ENCODE measurements at regions not wholly inside any gene's neighbourhood (a gene's known extent, or its start where the extent isn't known, plus 50 kb on each side); places are given as distances from the start of the nearest gene placed in this dataset.

- Histone ChIP-seq H3K36me3 (no peaks in the 10 kb centered on the region), H3K4me1 (no peaks in the 10 kb centered on the region), H3K9me3 (no peaks in the 10 kb centered on the region), H3K4me3 (no peak overlapping the region), H3K27ac (no peak overlapping the region), H3K27me3 (no peaks in the 10 kb centered on the region)
- FAIRE-seq (no peak), DNase-seq (no peak), ATAC-seq (no peak)
- intact Hi-C loops (cut with DNase I), result no loop called here
- TF ChIP-seq CTCF (IDR thresholded peaks at IDR 0.05), result no peak
- WGBS, 2 donors, result 75 to 90% methylated on average over 4 of the region's 4 CpGs
Observed at GRCh38 chr18:73007915-73008308, 140.1 kb upstream of the NETO1 start.

DNA sequence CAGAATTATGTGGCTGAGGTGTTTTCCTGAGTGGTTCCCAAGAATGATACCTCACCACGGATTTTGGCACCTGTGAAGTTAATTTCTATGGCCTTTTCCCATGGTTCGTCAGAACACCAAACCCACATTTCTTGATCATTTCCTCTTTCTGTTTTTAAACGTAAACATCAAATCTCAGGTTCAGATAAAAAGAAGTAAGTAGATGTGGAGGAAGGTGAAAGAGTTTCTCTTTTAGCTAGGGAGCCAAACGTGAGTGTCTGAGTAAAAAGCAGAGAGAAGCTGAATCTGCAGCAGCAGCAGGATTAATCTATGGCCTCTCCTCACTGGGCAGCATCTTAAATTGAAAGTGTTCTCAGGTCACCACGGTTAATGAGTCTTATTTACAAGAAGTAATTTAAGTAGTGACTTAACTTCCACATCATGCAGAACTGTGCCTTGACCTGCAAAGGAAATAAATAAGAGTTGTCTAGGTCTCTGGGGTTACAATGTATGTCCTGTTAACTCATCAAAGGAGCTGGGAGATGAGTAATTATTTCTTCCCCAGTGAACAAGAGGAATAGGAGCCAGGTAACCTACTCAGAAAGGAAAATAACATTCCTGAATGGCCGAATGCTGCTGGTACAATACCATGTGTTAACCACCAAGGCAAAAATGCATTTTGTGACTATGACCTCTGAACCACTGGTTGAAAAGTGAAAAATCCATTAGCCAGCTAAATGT, 139.6 kb upstream of the NETO1 start:
- 39 to 42% methylated on average over 6 of the region's 6 CpGs for WGBS, 2 donors
- TF ChIP-seq CTCF (IDR thresholded peaks at IDR 0.05), result no peak
- Histone ChIP-seq H3K27me3 (no peaks in the 10 kb centered on the region), H3K27ac (no peak overlapping the region), H3K4me1 (no peaks in the 10 kb centered on the region), H3K9me3 (no peaks in the 10 kb centered on the region), H3K4me3 (no peak overlapping the region), H3K36me3 (no peaks in the 10 kb centered on the region)
- intact Hi-C loops (cut with DNase I), result no loop called here
- FAIRE-seq (no peak), DNase-seq (no peak), ATAC-seq (no peak)

GRCh38 chr18:73006331-73006730, 138.5 kb upstream of the NETO1 start:
- Histone ChIP-seq H3K4me1 (no peaks in the 10 kb centered on the region), H3K27me3 (no peaks in the 10 kb centered on the region), H3K36me3 (no peaks in the 10 kb centered on the region), H3K9me3 (no peaks in the 10 kb centered on the region), H3K4me3 (no peak overlapping the region), H3K27ac (no peak overlapping the region)
- intact Hi-C loops (cut with DNase I), result no loop called here
- no peak for DNase-seq
- no peak for TF ChIP-seq CTCF (IDR thresholded peaks at IDR 0.05)
- FAIRE-seq, result no peak
- ATAC-seq, result no peak
- WGBS, 2 donors, result 36 to 43% methylated on average over 3 of the region's 3 CpGs

DNA sequence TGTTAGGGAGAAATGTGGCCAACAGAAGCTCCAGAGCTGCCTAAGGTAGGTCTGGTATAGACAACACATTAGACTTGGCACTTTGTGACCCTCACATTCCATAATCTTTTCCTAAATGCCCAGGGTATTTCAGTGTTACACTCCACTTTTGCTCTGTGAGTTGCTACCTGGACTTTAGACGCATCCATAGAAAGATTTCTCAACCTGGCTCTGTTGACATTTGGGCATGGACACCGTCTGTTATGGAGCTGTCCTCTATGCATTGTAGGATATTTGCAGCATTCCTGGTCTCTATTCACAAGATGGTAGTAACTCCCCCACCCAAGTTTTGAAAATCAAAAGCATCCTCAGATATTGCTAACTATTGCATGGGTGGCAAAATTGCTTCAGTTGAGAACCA, 136.5 kb upstream of the NETO1 start:
- no peaks in the 10 kb centered on the region for H3K9me3 ChIP-seq
- intact Hi-C loops (cut with DNase I), result no loop called here
- 61 to 75% methylated on average over 2 of the region's 2 CpGs for WGBS, 2 donors
- DNase-seq (no peak), FAIRE-seq (no peak), ATAC-seq (no peak)
- TF ChIP-seq CTCF (IDR thresholded peaks at IDR 0.05), result no peak
- H3K27me3 ChIP-seq, result no peaks in the 10 kb centered on the region
- no peaks in the 10 kb centered on the region for H3K36me3 ChIP-seq
- H3K4me3 ChIP-seq, result no peak overlapping the region
- H3K4me1 ChIP-seq, result no peaks in the 10 kb centered on the region
- no peak overlapping the region for H3K27ac ChIP-seq

DNA sequence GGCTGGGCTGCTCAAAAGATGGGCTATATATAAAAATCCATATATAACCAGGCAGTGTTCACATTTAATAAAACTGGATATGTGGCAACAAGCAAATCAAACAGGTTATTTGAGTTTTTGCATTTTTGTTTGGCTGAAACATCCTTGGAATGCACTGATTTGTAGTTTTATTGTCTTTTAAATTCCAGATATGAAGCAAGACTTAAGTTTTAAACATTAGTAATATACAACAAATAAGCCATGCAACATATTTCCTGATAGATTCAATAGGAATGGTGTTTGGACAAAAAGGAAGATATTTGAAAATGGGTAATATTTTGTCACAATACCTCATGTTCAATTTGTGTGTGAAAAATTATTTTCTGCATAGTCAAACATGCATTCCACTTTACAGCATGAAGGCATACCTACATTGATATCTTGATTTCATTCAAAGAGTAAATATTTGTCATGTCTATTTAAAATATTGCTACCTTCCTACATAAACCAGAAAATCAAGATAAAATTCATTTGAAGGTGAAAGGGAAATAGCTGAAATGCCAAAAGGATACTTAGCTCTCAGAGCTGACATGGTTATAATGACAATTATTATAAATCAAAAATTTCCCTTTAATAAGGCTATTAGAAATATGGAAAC, 132.3 kb upstream of the NETO1 start:
- TF ChIP-seq CTCF (IDR thresholded peaks at IDR 0.05), result no peak
- Histone ChIP-seq H3K9me3 (no peaks in the 10 kb centered on the region), H3K36me3 (no peaks in the 10 kb centered on the region), H3K4me1 (no peaks in the 10 kb centered on the region), H3K27ac (no peak overlapping the region), H3K27me3 (no peaks in the 10 kb centered on the region), H3K4me3 (no peak overlapping the region)
- DNase-seq (no peak), FAIRE-seq (no peak), ATAC-seq (no peak)
- intact Hi-C loops (cut with DNase I), result loop anchor here in 1 of 3 donors (10.0 kb wide), 1 partner anchor 65 kb away; no protein-coding TSS in a partner anchor
